C4-2B (cell line): ENCODE measurements at regions not wholly inside any gene's neighbourhood (a gene's known extent, or its start where the extent isn't known, plus 50 kb on each side); places are given as distances from the start of the nearest gene placed in this dataset.

Experiments
- CTCF ChIP-seq: fragments of 450-650 bp; conservative IDR thresholded peaks from 2 replicates; pipeline ENCODE4 v1.5.1; 2017; ENCODE audit warnings: mild to moderate bottlenecking
- ZFX ChIP-seq: fragments of 450-650 bp; IDR thresholded peaks from 2 replicates; pipeline ENCODE4 v1.6.1; 2017

- TF ChIP-seq CTCF (no peak), ZFX (no peak)
These were observed 278.7 kb upstream of the PHYHIPL start for GRCh38 chr10:58897708-58898107.
